ENCODE measurements at regions not wholly inside any gene's neighbourhood (a gene's known extent, or its start where the extent isn't known, plus 50 kb on each side); places are given as distances from the start of the nearest gene placed in this dataset.

- no peak for FAIRE-seq
Measured at GRCh38 chr1:14220811-14221210, 377.7 kb upstream of the KAZN start.

GRCh38 chr1:14222086-14222485, 376.4 kb upstream of the KAZN start:
- no peak for FAIRE-seq

DNA sequence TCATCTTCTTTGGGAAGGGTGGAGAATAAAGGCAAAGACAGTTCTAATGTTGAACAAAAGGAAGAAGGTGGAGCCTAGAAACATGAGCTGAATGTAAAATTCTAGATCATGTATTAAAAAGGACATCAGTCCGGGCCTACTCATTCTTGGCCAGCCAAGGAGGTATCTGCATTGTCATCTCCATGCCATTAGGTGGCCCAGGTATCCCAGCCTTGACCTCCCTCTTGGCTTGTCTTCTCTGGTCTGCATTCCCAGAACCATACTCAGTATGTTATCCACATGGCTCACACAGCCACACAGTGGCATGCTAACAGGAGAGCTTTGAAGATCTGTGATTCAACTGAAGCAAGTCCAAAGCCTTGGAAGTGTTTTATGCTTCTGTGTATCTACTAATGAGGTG, 369.8 kb upstream of the KAZN start:
- no peak for FAIRE-seq

GRCh38 chr1:14233510-14233909, 365.0 kb upstream of the KAZN start:
- no peak for FAIRE-seq

DNA sequence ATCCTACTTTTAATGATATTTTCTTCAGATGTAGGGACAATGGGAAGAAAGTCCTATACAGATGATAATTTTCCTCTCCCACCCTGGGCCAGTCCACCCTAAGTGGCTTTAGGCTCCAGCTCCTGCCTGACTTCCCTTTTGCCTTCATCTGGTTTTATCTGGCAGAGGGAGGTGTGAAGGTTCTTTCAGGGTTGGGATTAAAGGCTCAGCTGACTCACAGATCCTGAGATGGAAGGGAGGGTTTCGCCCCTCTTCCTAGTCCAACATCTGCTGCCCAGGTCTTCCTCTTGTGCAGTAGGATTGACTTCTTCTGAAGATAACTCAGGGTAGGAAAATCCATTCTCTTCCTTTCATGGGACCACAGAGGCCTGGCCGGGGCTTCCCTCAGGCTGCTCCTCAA, 362.4 kb upstream of the KAZN start:
- FAIRE-seq = no peak

- no peak for FAIRE-seq
Measured at GRCh38 chr1:14238472-14239307, 359.8 kb upstream of the KAZN start.

- no peak for FAIRE-seq
Measured at GRCh38 chr1:14240265-14240664, 358.2 kb upstream of the KAZN start.

DNA sequence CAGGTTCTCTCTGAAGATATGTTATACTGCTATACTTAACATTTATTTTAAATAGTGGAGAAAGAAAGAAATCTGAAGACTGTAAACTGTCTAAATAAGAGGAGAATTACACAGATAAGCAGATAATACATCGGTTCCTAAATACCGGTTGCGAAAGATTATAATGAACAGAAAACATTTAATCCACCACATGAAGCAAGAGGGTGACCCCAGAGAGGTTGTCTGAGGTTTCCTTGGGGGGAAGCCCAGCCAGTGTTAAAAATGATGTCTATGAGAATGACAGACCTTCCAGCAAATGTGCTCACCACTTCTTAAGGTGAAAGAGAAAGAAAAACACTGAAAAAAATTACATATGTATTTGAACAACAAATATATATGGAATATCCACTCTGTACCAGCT, 356.4 kb upstream of the KAZN start:
- FAIRE-seq = no peak

- FAIRE-seq = no peak
Measured at GRCh38 chr1:14242870-14243269, 355.6 kb upstream of the KAZN start.

- FAIRE-seq = no peak
Measured at GRCh38 chr1:14245954-14246353, 352.5 kb upstream of the KAZN start.

DNA sequence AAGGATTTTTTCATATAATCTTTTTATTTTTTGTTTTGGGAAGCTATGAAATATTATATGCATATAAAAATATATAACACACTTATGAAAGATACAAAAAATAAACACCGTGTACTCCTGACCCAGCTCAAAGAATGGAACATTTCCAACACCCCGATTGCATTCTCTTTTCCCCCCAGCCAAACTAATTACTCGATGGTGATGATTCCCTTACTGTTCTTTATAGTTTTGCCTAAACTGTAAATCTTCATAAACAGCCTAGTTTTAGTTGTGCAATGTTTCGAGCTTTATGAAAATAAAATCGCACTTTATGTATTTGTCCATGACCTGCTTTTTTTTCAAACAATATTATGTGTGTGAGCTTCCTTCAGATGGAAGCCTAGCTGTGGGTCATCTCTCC, 352.0 kb upstream of the KAZN start:
- FAIRE-seq = peak; percentile 81

- FAIRE-seq = no peak
Measured at GRCh38 chr1:14247666-14248065, 350.8 kb upstream of the KAZN start.

- peak; percentile 65 for FAIRE-seq
Measured at GRCh38 chr1:14251871-14252270, 346.6 kb upstream of the KAZN start.

DNA sequence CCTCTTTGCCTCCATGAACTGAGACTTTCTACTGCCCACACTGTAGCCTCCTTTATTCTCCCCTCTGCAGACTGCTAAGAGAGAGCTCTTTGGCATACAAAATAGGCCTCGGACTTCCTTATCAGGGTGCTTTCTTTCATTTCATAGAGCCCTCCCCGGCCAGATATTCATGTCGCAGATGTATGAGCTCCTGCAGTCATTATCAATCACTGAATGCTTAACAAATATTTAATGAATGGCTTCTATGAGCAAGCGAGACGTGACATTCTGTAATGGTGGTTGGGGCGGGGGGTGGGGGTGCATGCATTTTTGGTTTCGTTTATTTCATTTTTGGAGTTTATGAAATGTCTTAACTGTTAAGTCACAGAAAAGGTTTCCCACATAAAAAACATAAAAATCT, 344.8 kb upstream of the KAZN start:
- no peak for FAIRE-seq

- FAIRE-seq = peak; percentile 89
Measured at GRCh38 chr1:14254251-14254650, 344.2 kb upstream of the KAZN start.

DNA sequence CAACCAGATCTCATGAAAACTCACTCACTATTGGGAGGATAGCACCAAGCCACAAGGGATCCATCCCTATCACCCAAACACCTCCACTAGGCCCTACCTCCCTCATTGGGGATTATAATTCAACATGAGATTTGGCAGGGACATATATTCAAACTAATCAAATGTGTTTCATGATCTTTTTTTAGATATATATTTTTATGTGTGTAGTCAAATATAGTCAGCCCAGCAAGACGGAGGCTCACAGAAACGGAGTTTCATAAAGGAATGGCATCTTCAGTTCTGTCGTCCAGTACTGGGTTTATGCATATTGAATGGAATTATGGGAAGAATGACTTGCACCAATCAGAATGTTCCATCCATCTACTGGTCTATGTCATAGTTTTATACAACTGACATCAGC, 343.3 kb upstream of the KAZN start:
- FAIRE-seq = no peak

- FAIRE-seq = no peak
Measured at GRCh38 chr1:14255711-14256110, 342.8 kb upstream of the KAZN start.

- FAIRE-seq = no peak
Measured at GRCh38 chr1:14259191-14259757, 339.2 kb upstream of the KAZN start.

DNA sequence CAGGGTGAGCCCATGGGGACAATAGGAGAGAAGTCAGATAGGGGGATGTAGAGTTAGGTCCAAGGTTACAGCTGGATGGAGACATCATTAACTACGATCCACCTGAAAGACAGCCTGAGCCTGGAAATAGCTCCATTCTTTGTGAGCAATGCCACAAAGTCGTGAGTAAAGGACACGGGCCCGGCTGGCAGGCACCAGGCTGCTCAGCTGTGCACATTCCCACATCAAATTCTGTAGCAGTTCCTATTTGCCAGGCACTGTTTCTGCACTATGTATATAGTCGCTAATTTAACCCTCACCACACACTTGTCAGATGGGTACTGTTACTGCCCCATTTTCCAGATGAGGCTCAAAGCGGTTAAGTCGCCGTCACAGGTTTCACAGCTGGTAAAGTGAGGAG, 338.0 kb upstream of the KAZN start:
- FAIRE-seq = no peak

GRCh38 chr1:14261395-14261794, 337.1 kb upstream of the KAZN start:
- FAIRE-seq = no peak

DNA sequence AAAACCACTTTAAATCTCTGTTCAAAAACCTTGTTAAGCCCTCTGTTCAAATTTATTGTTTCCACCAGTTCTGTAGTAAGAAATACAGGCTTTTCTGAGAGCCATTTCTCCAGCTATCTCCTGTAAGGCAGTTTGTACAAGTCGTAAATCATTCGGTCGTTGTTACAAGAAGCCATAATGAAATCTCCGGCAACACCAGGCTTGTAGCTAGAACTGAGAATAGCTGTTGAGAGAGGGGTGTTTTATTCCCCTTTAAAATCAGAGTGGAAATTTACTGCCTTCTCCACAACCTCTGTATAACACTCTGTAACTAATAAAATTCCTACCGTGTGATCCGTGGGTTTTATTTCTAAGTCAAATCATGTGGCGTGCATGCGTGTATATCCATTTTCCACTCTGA, 335.8 kb upstream of the KAZN start:
- no peak for FAIRE-seq

DNA sequence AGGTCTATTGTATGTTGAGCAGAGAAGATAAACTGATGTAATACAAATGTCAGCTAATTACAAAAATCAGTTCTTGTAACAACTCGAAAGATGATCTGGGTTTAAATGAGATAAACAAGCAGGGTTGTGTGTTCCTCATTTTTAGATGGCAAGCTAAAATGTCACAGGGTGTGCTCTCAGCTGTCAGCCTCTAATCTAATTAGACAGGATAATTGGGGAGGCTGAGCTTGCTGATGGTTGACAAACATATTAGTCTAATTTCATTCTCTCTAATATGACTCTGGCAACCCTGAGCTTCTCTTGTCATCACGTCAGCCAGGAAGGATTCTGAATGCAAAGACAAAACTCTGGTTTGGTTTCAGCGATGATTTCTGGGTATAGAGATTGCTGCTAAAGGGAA, 335.3 kb upstream of the KAZN start:
- FAIRE-seq = no peak

DNA sequence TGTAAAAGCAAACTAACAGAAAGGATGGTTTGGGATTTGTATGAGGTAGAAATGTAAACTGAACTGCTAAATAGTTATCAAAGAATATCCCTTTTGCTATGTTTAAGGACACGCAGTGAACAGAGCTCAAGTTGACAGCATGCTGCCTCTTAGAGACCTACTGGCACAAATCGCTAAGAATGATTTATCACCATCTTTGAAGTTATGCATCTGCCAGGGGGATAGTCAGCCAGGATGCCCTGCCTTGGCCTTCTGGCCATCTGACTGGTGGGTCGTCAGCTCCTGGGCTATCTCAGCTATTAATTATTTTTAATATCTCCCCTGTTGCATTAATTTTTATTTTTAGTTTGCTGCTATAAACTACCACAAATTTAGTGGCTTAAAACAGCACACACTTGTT, 334.8 kb upstream of the KAZN start:
- FAIRE-seq = no peak

DNA sequence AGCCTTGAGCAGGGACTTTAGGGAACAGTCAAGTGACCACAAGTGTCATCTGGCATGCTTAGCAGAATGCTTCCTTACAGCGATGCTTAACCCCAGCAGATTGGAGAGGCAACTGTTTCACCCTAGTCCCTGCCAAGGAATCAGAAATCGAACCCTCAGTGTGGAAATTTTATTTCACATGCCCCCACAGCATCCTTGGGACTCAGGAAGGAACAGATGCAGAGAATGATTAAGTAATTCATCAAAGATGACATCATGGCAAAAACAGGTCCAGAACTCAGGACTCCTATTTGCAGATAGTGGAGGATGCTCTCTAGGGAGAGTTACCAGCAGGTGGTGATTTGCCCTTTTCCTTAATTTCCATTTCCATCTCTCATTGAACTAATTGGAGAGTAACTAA, 333.0 kb upstream of the KAZN start:
- no peak for FAIRE-seq

DNA sequence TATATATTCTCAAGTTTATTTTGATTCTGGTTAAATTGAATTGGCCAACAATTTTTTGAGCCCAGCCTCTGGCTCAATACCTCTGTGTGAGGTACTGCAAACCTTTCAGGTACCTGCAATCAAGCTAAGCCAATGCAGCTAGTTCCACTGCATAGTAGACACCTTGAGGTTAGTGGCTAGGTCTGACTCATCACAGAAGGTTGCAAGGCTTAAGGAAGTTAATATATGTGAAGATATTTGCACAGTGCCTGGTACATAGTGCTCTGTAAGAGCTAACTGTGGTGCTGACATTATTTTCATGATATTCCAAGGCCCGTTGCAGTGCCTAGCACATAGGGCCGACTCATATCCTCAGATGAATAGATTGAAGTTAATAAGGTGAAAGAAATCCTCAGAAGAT, 330.5 kb upstream of the KAZN start:
- FAIRE-seq = no peak

Data from endometrium (tissue), 2 donors.